ENCODE measurements at regions not wholly inside any gene's neighbourhood (a gene's known extent, or its start where the extent isn't known, plus 50 kb on each side); places are given as distances from the start of the nearest gene placed in this dataset.

- no peak for DNase-seq
These were observed 78.5 kb upstream of the BCL6 start for GRCh38 chr3:187823746-187824145.

- no peak for DNase-seq
These were observed 82.5 kb upstream of the BCL6 start for GRCh38 chr3:187827723-187828122.

- no peak for DNase-seq
These were observed 83.5 kb upstream of the BCL6 start for GRCh38 chr3:187828579-187829452.

- DNase-seq, result no peak
These were observed 84.9 kb upstream of the BCL6 start for GRCh38 chr3:187830181-187830580.

- no peak for DNase-seq
These were observed 86.1 kb upstream of the BCL6 start for GRCh38 chr3:187831125-187832051.

GRCh38 chr3:187832202-187832601 lies 86.9 kb upstream of the BCL6 start:
- DNase-seq, result no peak

GRCh38 chr3:187833375-187833774 lies 88.1 kb upstream of the BCL6 start:
- no peak for DNase-seq

- no peak for DNase-seq
These were observed 88.7 kb upstream of the BCL6 start for GRCh38 chr3:187833799-187834578.

GRCh38 chr3:187836823-187837770 lies 91.8 kb upstream of the BCL6 start:
- DNase-seq, result no peak

- DNase-seq, result no peak
These were observed 92.8 kb upstream of the BCL6 start for GRCh38 chr3:187838016-187838540.

- DNase-seq, result no peak
These were observed 94.2 kb upstream of the BCL6 start for GRCh38 chr3:187839422-187839821.

- no peak for DNase-seq
These were observed 95.6 kb upstream of the BCL6 start for GRCh38 chr3:187840856-187841255.

- DNase-seq, result no peak
These were observed 96.3 kb upstream of the BCL6 start for GRCh38 chr3:187841560-187841959.

- no peak for DNase-seq
These were observed 98.4 kb upstream of the BCL6 start for GRCh38 chr3:187843654-187844053.

GRCh38 chr3:187844708-187845107 lies 99.4 kb upstream of the BCL6 start:
- DNase-seq, result no peak

- no peak for DNase-seq
These were observed 100.6 kb upstream of the BCL6 start for GRCh38 chr3:187845826-187846225.

- DNase-seq, result no peak
These were observed 103.1 kb upstream of the BCL6 start for GRCh38 chr3:187848401-187848800.

- DNase-seq, result no peak
These were observed 103.9 kb upstream of the BCL6 start for GRCh38 chr3:187849016-187849654.

GRCh38 chr3:187850258-187850921 lies 105.1 kb upstream of the BCL6 start:
- DNase-seq, result no peak
